B cell (primary cell): ENCODE measurements at regions not wholly inside any gene's neighbourhood (a gene's known extent, or its start where the extent isn't known, plus 50 kb on each side); places are given as distances from the start of the nearest gene placed in this dataset.

Source experiments
- ATAC-seq: fragments of 200-7000 bp; cut with Tn5 transposase; one replicate; pipeline ENCODE4 v1.10.0; 2021; ENCODE audit warnings: low read depth, mild to moderate bottlenecking, moderate number of reproducible peaks, moderate library complexity
- CTCF ChIA-PET: fragments of 350-600 bp; sonication (Branson Sonifier 250); formaldehyde crosslinking; loops from one replicate; lab custom pipeline; 2021; ENCODE audit warnings: antibody characterized with exemption, inconsistent platforms; lab: Charles Lee
- POLR2A ChIA-PET: fragments of 350-600 bp; sonication (Branson Sonifier 250); formaldehyde crosslinking; loops from one replicate; lab custom pipeline; 2021; ENCODE audit warnings: antibody characterized with exemption; lab: Charles Lee
- DNase-seq: peaks from one replicate; pipeline ENCODE4 v3.0.0; 2013
- H2AFZ ChIP-seq: 2 replicates; pipeline ENCODE4 v1.6.1; 2012; ENCODE audit warnings: mild to moderate bottlenecking, low read depth, low read length; ENCODE audit not compliant: insufficient read depth, poor library complexity, severe bottlenecking
- H3K27ac ChIP-seq, 2 donors: 1 replicate in 1 of 2; 2 replicates in 1 of 2; pipeline ENCODE4 v1.5.1; 2012 to 2013; ENCODE audit warnings: low read length in 2 of 2, mild to moderate bottlenecking in 2 of 2, moderate library complexity in 1 of 2
- H3K27me3 ChIP-seq, 4 experiments: fragments of 200-600 bp in 1 of 4; sonication (generic) in 1 of 4; replicated peaks in 1 of 4; 1 replicate in 2 of 4; 2 replicates in 2 of 4; pipeline versions ENCODE4 v1.6.1 to v1.7.0; 2013 to 2016; ENCODE audit warnings: low read length in 3 of 4, mild to moderate bottlenecking in 2 of 4, mixed read lengths in 1 of 4, moderate library complexity in 1 of 4; ENCODE audit not compliant: insufficient read depth in 4 of 4, control insufficient read depth in 3 of 4; ENCODE audit errors: control extremely low read depth in 1 of 4
- H3K36me3 ChIP-seq, 2 experiments: replicated peaks in 1 of 2; 1 replicate in 1 of 2; 2 replicates in 1 of 2; pipeline versions ENCODE4 v1.6.1 to v1.7.1; 2013; ENCODE audit warnings: low read length in 1 of 2; ENCODE audit not compliant: insufficient read depth in 2 of 2, control insufficient read depth in 1 of 2; ENCODE audit errors: control extremely low read depth in 1 of 2, extremely low read depth in 1 of 2
- H3K4me1 ChIP-seq, 2 donors: fragments of 200-600 bp in 1 of 2; sonication (generic) in 1 of 2; 1 replicate in 1 of 2; 2 replicates in 1 of 2; pipeline versions ENCODE4 v1.5.1 to v1.6.1; 2013 to 2017; ENCODE audit warnings: low read length in 2 of 2; ENCODE audit not compliant: control insufficient read depth in 2 of 2, insufficient read depth in 2 of 2
- H3K4me2 ChIP-seq: replicated peaks from 2 replicates; pipeline ENCODE3; 2012; ENCODE audit warnings: mild to moderate bottlenecking, low read depth, low read length; ENCODE audit not compliant: poor library complexity, severe bottlenecking
- H3K4me3 ChIP-seq, 5 experiments: fragments of 200-600 bp in 1 of 5; sonication (generic) in 1 of 5; 1 replicate in 3 of 5; 2 replicates in 2 of 5; pipeline versions ENCODE4 v1.5.1 to v1.7.0; 2011 to 2016; ENCODE audit warnings: low read length in 4 of 5, mild to moderate bottlenecking in 4 of 5, low read depth in 2 of 5, control low read depth in 1 of 5, moderate library complexity in 1 of 5; ENCODE audit not compliant: insufficient read depth in 1 of 5; ENCODE audit errors: control extremely low read depth in 1 of 5, extremely low read depth in 1 of 5
- H3K79me2 ChIP-seq: fragments of 200-600 bp; sonication (generic); one replicate; pipeline ENCODE4 v1.6.0; 2016; ENCODE audit warnings: low read length; ENCODE audit not compliant: control insufficient read depth, insufficient read depth
- H3K9ac ChIP-seq: fragments of 200-600 bp; sonication (generic); 2 replicates; pipeline ENCODE4 v1.6.1; 2017; ENCODE audit warnings: mild to moderate bottlenecking, low read length, moderate library complexity
- H3K9me3 ChIP-seq, 3 donors: one replicate each; pipeline versions ENCODE4 v1.6.1 to v1.7.1; 2013; ENCODE audit warnings: low read length in 2 of 3; ENCODE audit not compliant: control insufficient read depth in 2 of 3, insufficient read depth in 1 of 3; ENCODE audit errors: control extremely low read depth in 1 of 3
- H4K20me1 ChIP-seq: 2 replicates; pipeline ENCODE4 v1.6.0; 2012; ENCODE audit warnings: mild to moderate bottlenecking, low read length; ENCODE audit not compliant: insufficient read depth, control insufficient read depth, poor library complexity, severe bottlenecking
- H3K27ac Mint-ChIP-seq: one replicate; pipeline ENCODE4 v1.8.0; 2021; ENCODE audit warnings: mixed read lengths
- H3K27me3 Mint-ChIP-seq: one replicate; pipeline ENCODE4 v1.8.0; 2021; ENCODE audit warnings: mixed read lengths
- H3K4me1 Mint-ChIP-seq: one replicate; pipeline ENCODE4 v1.8.0; 2021; ENCODE audit warnings: mixed read lengths
- H3K4me3 Mint-ChIP-seq: one replicate; pipeline ENCODE4 v1.8.0; 2021; ENCODE audit warnings: mixed read lengths
- H3K9me3 Mint-ChIP-seq: one replicate; pipeline ENCODE4 v1.8.0; 2022; ENCODE audit warnings: mixed read lengths; ENCODE audit not compliant: insufficient read depth
- EZH2 ChIP-seq: IDR thresholded peaks from 2 replicates; pipeline ENCODE4 v1.6.1; 2012; ENCODE audit warnings: borderline replicate concordance, low read depth, mild to moderate bottlenecking, moderate library complexity, low read length; ENCODE audit not compliant: insufficient read depth, poor library complexity, severe bottlenecking
- WGBS: methylation state at CpG from one replicate; pipeline ENCODE4 v1.1.5; 2013; ENCODE audit warnings: missing lambda C conversion rate; ENCODE audit not compliant: insufficient coverage; 5-methylcytosine and 5-hydroxymethylcytosine counted together
- intact Hi-C: fragments of 100-400 bp; cut with micrococcal nuclease; formaldehyde crosslinking; loops from one replicate; pipeline ENCODE4 v1.10.0; 2022
- TF ChIP-seq, protein P1 (sequence below): fragments of 200-600 bp; IDR thresholded peaks from one replicate; pipeline ENCODE4 v1.8.0; 2022; ENCODE audit warnings: antibody characterized with exemption, mild to moderate bottlenecking

DNA sequence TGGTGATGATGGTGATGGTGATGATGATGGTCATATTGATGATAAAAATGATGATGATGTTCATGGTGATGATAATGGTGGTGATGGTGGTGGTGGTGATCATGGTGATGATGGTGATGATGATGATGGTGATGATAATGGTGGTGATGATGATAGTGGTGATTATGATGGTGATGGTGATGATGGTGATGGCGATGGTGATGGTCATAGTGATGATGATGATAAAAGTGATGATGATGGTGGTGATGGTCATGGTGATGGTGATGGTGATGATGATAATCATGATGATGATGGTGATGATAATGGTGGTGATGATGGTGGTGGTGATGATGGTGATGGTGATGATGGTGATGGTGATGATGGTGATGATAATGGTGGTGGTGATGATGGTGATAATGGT is 478.7 kb downstream of the TYW1 start:
- Mint-ChIP-seq H3K27me3 (no peaks in the 10 kb centered on the region), H3K4me3 (no peak overlapping the region), H3K4me1 (no peaks in the 10 kb centered on the region), H3K9me3 (peaks cover 2% of the 10 kb centered on the region), H3K27ac (no peak overlapping the region)
- WGBS, result 89% methylated on average over 1 of the region's 1 CpG
- ATAC-seq (no peak), DNase-seq (no peak)
- ChIA-PET CTCF (no interaction called here), POLR2A (no interaction called here)
- Histone ChIP-seq H3K27ac (no peak overlapping the region), H3K9me3 (peaks cover 0 to 4% (median 0%) of the 10 kb centered on the region in 3 donors), H3K4me3 (no peak overlapping the region), H3K4me1 (no peaks in the 10 kb centered on the region), H4K20me1 (no peaks in the 10 kb centered on the region), H3K27me3 (no peaks in the 10 kb centered on the region), H2AFZ (no peak overlapping the region), H3K4me2 (no peak overlapping the region), H3K9ac (no peak overlapping the region), H3K36me3 (no peaks in the 10 kb centered on the region), H3K79me2 (no peaks in the 10 kb centered on the region)
- intact Hi-C loops, result no loop called here
- no peak for TF ChIP-seq EZH2
- TF ChIP-seq, protein P1, sequence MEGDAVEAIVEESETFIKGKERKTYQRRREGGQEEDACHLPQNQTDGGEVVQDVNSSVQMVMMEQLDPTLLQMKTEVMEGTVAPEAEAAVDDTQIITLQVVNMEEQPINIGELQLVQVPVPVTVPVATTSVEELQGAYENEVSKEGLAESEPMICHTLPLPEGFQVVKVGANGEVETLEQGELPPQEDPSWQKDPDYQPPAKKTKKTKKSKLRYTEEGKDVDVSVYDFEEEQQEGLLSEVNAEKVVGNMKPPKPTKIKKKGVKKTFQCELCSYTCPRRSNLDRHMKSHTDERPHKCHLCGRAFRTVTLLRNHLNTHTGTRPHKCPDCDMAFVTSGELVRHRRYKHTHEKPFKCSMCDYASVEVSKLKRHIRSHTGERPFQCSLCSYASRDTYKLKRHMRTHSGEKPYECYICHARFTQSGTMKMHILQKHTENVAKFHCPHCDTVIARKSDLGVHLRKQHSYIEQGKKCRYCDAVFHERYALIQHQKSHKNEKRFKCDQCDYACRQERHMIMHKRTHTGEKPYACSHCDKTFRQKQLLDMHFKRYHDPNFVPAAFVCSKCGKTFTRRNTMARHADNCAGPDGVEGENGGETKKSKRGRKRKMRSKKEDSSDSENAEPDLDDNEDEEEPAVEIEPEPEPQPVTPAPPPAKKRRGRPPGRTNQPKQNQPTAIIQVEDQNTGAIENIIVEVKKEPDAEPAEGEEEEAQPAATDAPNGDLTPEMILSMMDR, result no peak

DNA sequence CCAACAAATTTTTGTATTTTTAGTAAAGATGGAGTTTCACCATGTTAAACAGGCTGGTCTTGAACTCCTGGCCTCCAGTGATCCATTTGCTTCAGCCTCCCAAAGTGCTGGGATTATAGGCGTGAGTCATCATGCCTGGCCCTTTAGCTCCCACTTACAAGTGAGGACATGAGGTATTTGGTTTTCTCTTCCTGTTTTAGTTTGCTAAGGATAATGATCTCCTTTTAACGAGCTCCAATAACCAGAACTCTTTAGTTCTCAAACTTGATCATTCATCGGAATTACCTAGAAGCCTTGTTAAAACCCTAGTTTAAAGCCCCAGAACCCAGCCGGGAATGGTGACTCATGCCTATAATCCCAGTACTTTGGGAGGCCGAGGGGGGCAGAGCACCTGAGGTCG is 481.4 kb downstream of the TYW1 start:
- Histone ChIP-seq H3K27me3 (no peaks in the 10 kb centered on the region), H3K36me3 (no peaks in the 10 kb centered on the region), H3K4me2 (no peak overlapping the region), H3K9me3 (no peaks in the 10 kb centered on the region), H3K4me1 (no peaks in the 10 kb centered on the region), H3K79me2 (no peaks in the 10 kb centered on the region), H3K27ac (no peak overlapping the region), H3K4me3 (no peak overlapping the region), H4K20me1 (no peaks in the 10 kb centered on the region), H2AFZ (no peak overlapping the region), H3K9ac (no peak overlapping the region)
- H3K9me3 Mint-ChIP-seq, result peaks cover 2% of the 10 kb centered on the region
- H3K27me3 Mint-ChIP-seq, result no peaks in the 10 kb centered on the region
- H3K4me3 Mint-ChIP-seq, result no peak overlapping the region
- WGBS, result 88% methylated on average over 5 of the region's 6 CpGs
- CTCF ChIA-PET, result no interaction called here
- no peak for ATAC-seq
- intact Hi-C loops, result no loop called here
- TF ChIP-seq, protein P1, result no peak
- TF ChIP-seq EZH2, result no peak
- POLR2A ChIA-PET, result no interaction called here
- no peak overlapping the region for H3K27ac Mint-ChIP-seq
- DNase-seq, result no peak
- no peaks in the 10 kb centered on the region for H3K4me1 Mint-ChIP-seq
